Heart right ventricle (tissue), 16 donors: ENCODE measurements at regions not wholly inside any gene's neighbourhood (a gene's known extent, or its start where the extent isn't known, plus 50 kb on each side); places are given as distances from the start of the nearest gene placed in this dataset.

Source experiments
- ATAC-seq, 8 donors: fragments of 200-7000 bp; cut with Tn5 transposase; one replicate each; pipeline ENCODE4 v1.9.1; 2020; ENCODE audit warnings: mild to moderate bottlenecking in 8 of 8, moderate library complexity in 8 of 8, moderate number of reproducible peaks in 1 of 8
- DNase-seq, 2 donors: peaks; one replicate each; pipeline ENCODE4 v3.0.0-alpha.2; 2020
- H3K27ac ChIP-seq, 10 donors: fragments of 200-600 bp; sonication (generic) in 2 of 10; one replicate each; pipeline versions ENCODE4 v1.5.0 to v1.8.0; 2020 to 2022; ENCODE audit warnings: mild to moderate bottlenecking in 3 of 10
- H3K27me3 ChIP-seq, 7 donors: fragments of 200-600 bp; one replicate each; pipeline ENCODE4 v1.8.0; 2021 to 2022; ENCODE audit warnings: mild to moderate bottlenecking in 2 of 7
- H3K36me3 ChIP-seq, 9 donors: fragments of 200-600 bp; sonication (generic) in 1 of 9; one replicate each; pipeline versions ENCODE4 v1.5.0 to v1.8.0; 2020 to 2022; ENCODE audit warnings: mild to moderate bottlenecking in 2 of 9
- H3K4me1 ChIP-seq, 9 donors: fragments of 200-600 bp; sonication (generic) in 1 of 9; one replicate each; pipeline versions ENCODE4 v1.5.0 to v1.8.0; 2020 to 2022; ENCODE audit warnings: mild to moderate bottlenecking in 4 of 9
- H3K4me3 ChIP-seq, 10 donors: fragments of 200-600 bp; sonication (generic) in 2 of 10; one replicate each; pipeline versions ENCODE4 v1.5.0 to v1.8.0; 2020 to 2022; ENCODE audit warnings: mild to moderate bottlenecking in 7 of 10, moderate library complexity in 2 of 10
- H3K9me3 ChIP-seq, 11 donors: fragments of 200-600 bp in 10 of 11; sonication (generic) in 2 of 11; one replicate each; pipeline versions ENCODE4 v1.5.0 to v1.8.0; 2013 to 2022; ENCODE audit warnings: mild to moderate bottlenecking in 2 of 11, control low read depth in 1 of 11, moderate library complexity in 1 of 11
- CTCF ChIP-seq, 9 donors: fragments of 200-600 bp; sonication (generic) in 2 of 9; IDR thresholded peaks; one replicate each; pipeline versions ENCODE4 v1.5.0 to v1.8.0; 2021 to 2022; ENCODE audit warnings: antibody characterized with exemption in 9 of 9, mild to moderate bottlenecking in 5 of 9, moderate library complexity in 1 of 9
- WGBS, 2 donors: extraction: QIAGEN DNeasy Blood & Tissue Kit; methylation state at CpG; one replicate each; pipeline ENCODE4 v1.1.7; 2013; ENCODE audit warnings: inconsistent platforms in 1 of 2; 5-methylcytosine and 5-hydroxymethylcytosine counted together
- intact Hi-C, 10 donors: fragments of 100-400 bp; cut with DNase I; formaldehyde crosslinking; loops; one replicate each; pipeline versions ENCODE4 v1.11.1 to v1.14.2; 2022
- donor health status: Arrhythmogenic right ventricular cardiomyopathy.
- donor health status: ischemic (EF 13 %, LVEDD 7.1; RV severe dilation, severe dysfunction).
- donor health status: healthy with polysubstance abuse.
- donor health status: DM: no; HTN: yes; CAD: no.
- donor health status: DM: no; HTN: no; CAD: no.
- donor health status: ischemic (EF 25% LVEDD 6.9; RV normal size, moderate dysfunction).
- donor health status: ischemic (EF 25% LVEDD 5.7; RV mildly dilated, moderate dysfunction).
- donor health status: healthy.
- donor health status: DM: yes; HTN: yes; CAD: no.
- donor health status: Ischemic cardiomyopathy.
- donor health status: ischemic (EF 35%, LVEDD 5.7; RV mildly dilated, moderate dysfunction).
- donor health status: nonischemic (EF 11% LVEDD 7.7; RV severe dilation, severe dysfunction).
- donor health status: DM: yes; HTN: yes; CAD: no.
- donor health status: PGD.
- donor health status: ischemic (EF 29% LVEDD 5.4; RV normal size, mild dysfunction).
- donor health status: nonischemic (EF 23%, LVEDD 6.1; RV moderate dilation, normal function).

- H3K27ac ChIP-seq: peak overlapping the region in 5 of 10 donors; percentile 15 to 59 (median 40)
- no peaks in the 10 kb centered on the region for H3K9me3 ChIP-seq
- intact Hi-C loops: loop anchor here in 7 of 10 donors (5.0 to 10.0 kb wide), 4 partner anchors 118 to 338 kb away; no protein-coding TSS in a partner anchor
- peaks cover 0 to 32% (median 7%) of the 10 kb centered on the region in 9 donors for H3K4me1 ChIP-seq
- WGBS, 2 donors: 38 to 69% methylated on average over 1 of the region's 1 CpG
- TF ChIP-seq CTCF (IDR thresholded peaks at IDR 0.05): no peak
- H3K4me3 ChIP-seq: no peak overlapping the region
- H3K27me3 ChIP-seq: no peaks in the 10 kb centered on the region
- ATAC-seq (peak; percentile 46 to 94 (median 89)), DNase-seq (peak; percentile 66 to 70)
- H3K36me3 ChIP-seq: peaks cover 0 to under 1% (median 0%) of the 10 kb centered on the region in 9 donors
Measured at GRCh38 chr3:124569761-124570160, 160.5 kb upstream of the UMPS start.

- no peak for TF ChIP-seq CTCF (IDR thresholded peaks at IDR 0.05)
- no peak overlapping the region for H3K4me3 ChIP-seq
- ATAC-seq (no peak), DNase-seq (no peak)
- no peaks in the 10 kb centered on the region for H3K9me3 ChIP-seq
- H3K36me3 ChIP-seq: no peaks in the 10 kb centered on the region
- intact Hi-C loops: no loop called here
- no peaks in the 10 kb centered on the region for H3K27me3 ChIP-seq
- 64 to 67% methylated on average over 2 of the region's 2 CpGs for WGBS, 2 donors
- H3K4me1 ChIP-seq: peaks cover 0 to 27% (median 7%) of the 10 kb centered on the region in 9 donors
- H3K27ac ChIP-seq: peak overlapping the region in 3 of 10 donors; percentile 15 to 59 (median 40)
Measured at GRCh38 chr3:124570232-124570631, 160.0 kb upstream of the UMPS start.

- WGBS, 2 donors: 97% methylated on average over 8 of the region's 8 CpGs
- H3K4me3 ChIP-seq: no peak overlapping the region
- intact Hi-C loops: loop anchor here in 1 of 10 donors (2.0 kb wide), 1 partner anchor 48 kb away; no protein-coding TSS in a partner anchor
- H3K4me1 ChIP-seq: peaks cover 0 to 36% (median 13%) of the 10 kb centered on the region in 9 donors
- no peaks in the 10 kb centered on the region for H3K9me3 ChIP-seq
- ATAC-seq (no peak), DNase-seq (no peak)
- H3K27me3 ChIP-seq: no peaks in the 10 kb centered on the region
- H3K27ac ChIP-seq: no peak overlapping the region
- H3K36me3 ChIP-seq: no peaks in the 10 kb centered on the region
- no peak for TF ChIP-seq CTCF (IDR thresholded peaks at IDR 0.05)
Measured at GRCh38 chr3:124572851-124573405, 157.3 kb upstream of the UMPS start.

- Histone ChIP-seq H3K36me3 (no peaks in the 10 kb centered on the region), H3K27ac (no peak overlapping the region), H3K27me3 (no peaks in the 10 kb centered on the region), H3K4me1 (peaks cover 0 to 34% (median 13%) of the 10 kb centered on the region in 9 donors), H3K9me3 (no peaks in the 10 kb centered on the region), H3K4me3 (no peak overlapping the region)
- WGBS, 2 donors: 92 to 98% methylated on average over 2 of the region's 2 CpGs
- TF ChIP-seq CTCF (IDR thresholded peaks at IDR 0.05): no peak
- intact Hi-C loops: no loop called here
- no peak for DNase-seq
- no peak for ATAC-seq
Measured at GRCh38 chr3:124574012-124574411, 156.2 kb upstream of the UMPS start.
